ENCODE measurements at regions not wholly inside any gene's neighbourhood (a gene's known extent, or its start where the extent isn't known, plus 50 kb on each side); places are given as distances from the start of the nearest gene placed in this dataset.

GRCh38 chr13:88544836-88545235 lies 873.7 kb downstream of the SLITRK5 start:
- TF ChIP-seq ZBTB33 (IDR thresholded peaks at IDR 0.05; ENCODE audit: extremely low read depth, insufficient replicate concordance, low read length), result no peak
- TF ChIP-seq CTCF (IDR thresholded peaks at IDR 0.05 in 2 of 3, conservative IDR thresholded peaks at IDR 0.05 in 1 of 3; ENCODE audit: borderline replicate concordance in 1 of 3, insufficient read depth in 1 of 3, low read depth in 2 of 3, low read length in 2 of 3), result no peak
- no peak for TF ChIP-seq EZH2 (IDR thresholded peaks at IDR 0.05)
- TF ChIP-seq POLR2AphosphoS5 (IDR thresholded peaks at IDR 0.05; ENCODE audit: low read depth, low read length), result no peak
- no peak for TF ChIP-seq ATF3 (IDR thresholded peaks at IDR 0.05)
- TF ChIP-seq RAD21 (IDR thresholded peaks at IDR 0.05; ENCODE audit: low read depth), result no peak
- no peak for TF ChIP-seq POLR2A (IDR thresholded peaks at IDR 0.05; ENCODE audit: borderline replicate concordance, extremely low read depth, insufficient read depth, insufficient read length)
- no peak for TF ChIP-seq YY1 (IDR thresholded peaks at IDR 0.05; ENCODE audit: extremely low read depth, insufficient replicate concordance, low read depth, low read length)
- no peak for TF ChIP-seq TCF7L2 (IDR thresholded peaks at IDR 0.05; ENCODE audit: borderline replicate concordance, extremely low read depth, insufficient read depth, insufficient read length)
- TF ChIP-seq EGR1 (IDR thresholded peaks at IDR 0.05; ENCODE audit: low read depth), result no peak
- no peak for TF ChIP-seq EZH2phosphoT487 (IDR thresholded peaks at IDR 0.05; ENCODE audit: borderline replicate concordance)
- TF ChIP-seq MAX (IDR thresholded peaks at IDR 0.05), result no peak
- TF ChIP-seq JUND (IDR thresholded peaks at IDR 0.05), result no peak

Measured in HCT116 (cell line).